ENCODE measurements at regions not wholly inside any gene's neighbourhood (a gene's known extent, or its start where the extent isn't known, plus 50 kb on each side); places are given as distances from the start of the nearest gene placed in this dataset.
"Not testable (repeated sequence)": the region's sequence is repeated elsewhere in the genome, so short reads cannot be mapped to it uniquely, and the experiment has no call there.

DNA sequence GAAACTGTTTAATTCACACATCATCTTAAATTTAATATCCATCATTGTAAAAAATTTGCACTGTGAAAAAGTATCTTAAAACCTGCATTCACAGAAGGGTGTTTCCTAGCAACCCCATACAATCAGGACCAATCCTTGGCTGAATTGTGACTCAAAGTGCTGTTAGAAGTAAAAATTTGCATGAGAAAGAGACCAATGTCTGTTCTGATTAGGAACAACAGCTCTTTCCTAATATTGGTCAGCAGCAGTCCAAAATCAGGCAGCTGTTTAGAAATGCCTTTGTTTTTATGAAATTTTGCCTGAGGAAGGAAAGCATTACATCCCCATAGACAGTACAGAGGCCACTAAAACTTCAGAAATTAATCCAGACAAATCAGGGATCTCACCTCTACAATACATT is 987.0 kb downstream of the HACE1 start:
- DNase-seq, result no peak

DNA sequence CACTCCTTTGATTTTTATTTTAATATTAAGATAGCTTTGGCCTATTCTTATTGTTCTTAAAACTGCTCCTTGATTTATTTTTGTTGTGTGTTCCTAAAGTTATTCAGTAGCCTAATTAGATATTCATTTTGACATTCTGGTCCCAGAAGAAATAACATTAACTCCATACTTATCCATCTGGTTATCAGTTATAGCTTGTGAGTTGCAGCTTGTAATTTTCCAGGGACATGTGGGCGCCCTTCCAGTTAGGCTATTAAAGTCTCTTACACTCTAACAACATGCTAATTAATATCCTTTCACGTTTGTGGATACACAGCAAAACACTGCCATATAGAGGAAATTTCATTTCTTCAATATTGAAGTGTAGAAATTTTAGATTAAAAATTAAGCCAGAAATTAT is 987.5 kb downstream of the HACE1 start:
- peak in 1 of 2 experiments; percentile 25 for DNase-seq

- no peak for DNase-seq
Observed at GRCh38 chr6:103870970-103871369, 988.7 kb downstream of the HACE1 start.

DNA sequence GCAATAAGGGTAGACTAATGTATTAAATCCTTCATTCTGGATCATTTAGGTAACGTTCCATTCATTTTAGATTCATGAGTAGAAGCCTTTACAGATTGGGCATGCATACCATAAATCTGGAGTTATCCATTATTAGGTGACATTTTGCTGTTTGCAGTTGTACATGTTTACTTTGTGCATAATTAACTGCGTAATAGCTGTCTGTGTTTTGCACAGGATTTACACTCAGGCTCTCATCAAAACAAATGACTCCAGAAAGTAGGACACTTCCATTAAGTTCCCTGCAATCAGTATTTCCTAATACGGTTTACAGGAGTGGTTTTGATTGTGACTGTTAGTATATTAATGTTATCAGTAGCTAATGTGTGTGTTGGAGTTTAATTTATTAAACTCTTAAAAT is 997.4 kb downstream of the HACE1 start:
- no peak for DNase-seq

- no peak for DNase-seq
Observed at GRCh38 chr6:103858003-103858402, 1001.7 kb downstream of the HACE1 start.

GRCh38 chr6:103855750-103856149 is 1004.0 kb downstream of the HACE1 start:
- no peak for DNase-seq

DNA sequence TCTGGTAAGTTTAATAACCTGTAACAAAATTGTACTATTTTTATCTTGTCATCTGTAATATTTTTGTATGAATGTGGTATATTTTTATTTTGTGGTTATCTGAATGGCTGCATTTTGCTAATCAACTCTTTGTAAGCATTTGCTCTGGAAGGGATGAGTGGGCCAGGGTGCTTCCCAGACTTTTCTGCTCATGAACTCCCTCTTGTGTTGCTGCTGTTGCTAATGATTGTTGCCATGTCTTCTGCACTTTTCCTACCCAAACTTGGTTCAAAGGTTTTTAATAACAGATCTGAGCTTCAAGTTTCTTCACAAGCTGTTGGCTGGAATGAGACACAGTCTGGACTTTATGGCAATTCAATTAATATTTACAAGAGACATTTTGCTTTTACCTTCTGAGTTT is 1005.7 kb downstream of the HACE1 start:
- DNase-seq, result peak in 1 of 2 experiments; percentile 1

DNA sequence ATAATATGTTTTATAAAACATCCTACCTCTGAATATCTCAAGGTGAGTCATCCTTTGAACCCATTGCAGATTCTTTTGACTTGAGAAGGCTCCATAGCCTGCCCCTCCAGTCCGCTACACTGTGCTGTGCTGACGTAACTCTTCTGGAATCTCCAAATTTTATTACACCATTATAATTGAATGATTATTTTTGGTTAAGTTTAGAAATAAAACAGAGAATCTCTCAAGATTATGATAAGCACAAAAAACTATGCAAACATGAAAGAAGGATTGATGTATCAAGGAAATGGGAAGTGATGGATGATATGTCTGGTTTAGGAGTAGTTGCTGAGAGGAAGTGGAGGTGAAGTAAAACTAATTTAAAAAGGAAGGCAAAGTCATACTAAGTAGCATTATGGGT is 1021.3 kb downstream of the HACE1 start:
- DNase-seq, result no peak

GRCh38 chr6:103826209-103826608 is 1033.5 kb downstream of the HACE1 start:
- DNase-seq, result no peak

DNA sequence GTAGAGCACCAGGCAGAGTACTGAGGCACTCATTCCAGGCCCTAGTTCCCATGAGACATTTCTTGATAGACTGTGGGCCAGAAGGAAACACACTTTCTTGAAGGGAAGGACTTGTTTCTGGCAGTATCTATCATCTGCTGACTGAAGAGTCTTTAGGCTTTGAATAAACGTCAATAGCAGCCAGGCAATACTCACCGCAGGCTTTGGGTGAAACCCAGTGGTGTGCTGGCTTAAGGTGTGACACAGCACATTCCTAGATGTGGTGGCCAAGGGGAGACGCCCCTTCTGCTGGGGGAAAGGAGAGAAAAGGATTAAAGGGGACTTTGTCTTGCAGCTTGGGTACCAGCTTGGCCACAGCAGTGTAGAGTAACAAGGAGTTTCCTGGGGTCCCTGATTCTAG is 1039.6 kb downstream of the HACE1 start:
- no peak for DNase-seq

- DNase-seq, result no peak
Observed at GRCh38 chr6:103819509-103819908, 1040.2 kb downstream of the HACE1 start.

DNA sequence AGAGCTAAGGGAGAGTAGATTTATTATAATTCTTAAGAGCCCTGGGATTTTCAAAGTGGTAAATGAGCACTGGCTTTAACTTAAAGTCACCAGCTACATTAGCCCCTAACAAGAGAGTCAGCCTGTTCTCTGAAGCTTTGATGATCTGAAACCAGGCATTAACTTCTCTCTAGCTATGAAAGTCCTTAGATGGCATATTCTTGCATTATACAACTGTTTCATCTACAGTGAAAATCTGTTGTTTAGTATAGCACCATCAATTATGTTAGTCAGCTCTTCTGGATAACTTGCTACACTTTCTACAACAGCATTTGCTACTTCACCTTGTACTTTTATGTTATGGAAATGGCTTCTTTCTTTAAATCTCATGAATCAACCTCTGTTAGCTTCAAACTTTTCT is 1046.7 kb downstream of the HACE1 start:
- DNase-seq, result no peak

GRCh38 chr6:103801901-103802479 is 1057.7 kb downstream of the HACE1 start:
- not testable (repeated sequence) for DNase-seq

DNA sequence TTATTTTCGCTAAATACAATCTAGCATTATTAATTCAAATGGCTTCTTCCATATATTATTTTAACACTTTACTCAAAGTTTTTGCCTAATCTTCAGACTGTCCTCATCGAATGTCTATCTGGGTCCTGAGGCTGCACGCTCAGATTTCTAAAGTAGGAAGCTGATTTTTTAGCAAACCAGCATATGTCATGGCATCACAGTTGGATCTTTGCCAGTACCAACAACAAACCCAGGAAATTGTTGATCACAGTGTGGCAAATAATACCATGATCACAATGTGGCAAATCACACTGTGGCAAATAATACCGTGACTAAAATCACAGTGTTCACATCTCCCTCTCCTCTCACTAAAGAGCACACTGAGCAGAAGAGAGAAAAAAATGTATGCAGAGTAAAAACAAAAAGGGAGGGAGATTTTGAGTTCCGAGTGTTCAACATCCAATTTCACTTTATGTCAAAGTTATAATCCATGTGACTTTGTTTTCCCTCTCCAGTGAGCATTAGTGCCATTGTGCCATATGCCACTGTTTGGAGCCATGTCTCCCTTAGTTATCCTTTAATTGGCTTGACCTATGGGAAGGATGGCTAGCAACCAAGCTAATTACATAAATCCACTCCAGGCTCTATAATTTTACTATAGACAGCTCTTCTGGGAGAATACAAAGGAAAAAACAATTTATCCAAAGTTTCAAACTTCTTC is 1059.6 kb downstream of the HACE1 start:
- DNase-seq, result peak; percentile 50 to 72

DNA sequence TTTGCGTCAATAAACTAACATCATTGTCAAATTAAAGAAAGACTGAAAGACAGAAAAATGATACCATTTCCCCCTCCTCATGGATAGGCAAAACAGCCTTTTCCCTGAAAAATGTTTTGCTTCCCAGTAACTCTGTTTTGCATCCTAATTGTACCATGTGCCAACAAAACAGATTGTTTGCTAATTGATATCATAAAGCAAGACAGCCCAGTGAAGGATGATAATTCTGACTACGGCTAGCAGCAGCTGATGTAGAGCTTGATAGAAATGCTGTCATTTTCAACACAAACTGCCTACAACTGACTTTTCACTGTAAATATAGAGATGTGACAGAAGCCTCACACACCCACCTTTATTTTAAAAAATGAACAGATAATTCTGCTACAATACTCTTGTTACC is 1061.6 kb downstream of the HACE1 start:
- peak in 1 of 2 experiments; percentile 41 for DNase-seq

GRCh38 chr6:103797738-103798137 is 1062.0 kb downstream of the HACE1 start:
- DNase-seq, result peak; percentile 6 to 48

DNA sequence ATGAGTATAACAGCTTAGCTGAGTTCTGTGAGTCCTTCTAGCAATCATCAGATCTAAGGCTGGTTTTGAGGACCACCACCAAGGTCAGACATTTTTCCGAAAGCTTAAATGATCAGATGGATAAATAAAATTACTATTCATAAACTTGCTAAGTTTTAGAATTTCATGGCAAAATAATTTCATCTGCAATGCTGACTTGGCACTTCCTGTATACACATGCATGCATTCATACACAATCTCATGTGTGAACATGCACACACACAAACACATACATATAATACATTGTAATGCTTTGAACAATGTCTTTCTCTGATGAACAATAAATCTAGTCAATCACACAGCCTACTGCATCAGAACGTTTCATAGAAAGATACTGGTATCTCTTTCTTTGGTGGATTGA is 1068.3 kb downstream of the HACE1 start:
- no peak for DNase-seq

DNA sequence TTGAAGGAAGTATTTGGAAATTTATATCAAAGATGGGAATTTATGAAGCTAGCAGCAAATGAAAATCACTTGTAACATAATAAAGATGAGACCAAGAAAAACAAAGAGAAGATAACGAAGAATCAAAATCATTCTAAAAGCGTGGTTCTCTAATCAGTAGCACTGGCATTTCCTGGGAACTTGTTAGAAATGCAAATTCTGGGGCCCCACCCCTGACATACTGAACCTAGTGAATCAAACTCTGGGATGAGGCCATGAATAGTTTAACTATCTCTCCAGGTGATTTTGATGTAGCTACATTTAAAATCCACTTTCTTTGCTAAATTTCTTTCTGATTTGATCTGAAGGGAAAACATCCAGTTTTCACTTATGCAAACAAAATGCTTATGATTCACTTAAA is 1075.6 kb downstream of the HACE1 start:
- no peak for DNase-seq

DNA sequence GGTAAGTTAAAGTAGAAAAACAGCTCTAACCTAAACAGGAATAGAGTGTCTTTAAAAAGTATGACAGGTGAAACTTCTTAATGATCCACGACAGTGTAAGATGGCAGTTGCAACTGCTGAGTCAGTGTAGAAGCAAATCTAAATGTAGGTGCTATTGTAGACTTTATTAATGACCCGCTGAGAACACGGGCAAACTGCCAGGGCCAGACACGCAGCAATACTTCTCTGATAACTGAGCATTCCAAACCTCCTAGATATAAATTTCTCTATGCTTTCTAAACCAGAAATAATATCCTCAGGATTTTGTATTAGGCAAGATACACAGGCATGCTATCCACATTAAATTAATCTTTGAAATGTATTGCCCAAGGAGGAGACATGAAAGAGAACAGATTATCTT is 1076.4 kb downstream of the HACE1 start:
- DNase-seq, result peak in 1 of 2 experiments; percentile 64

DNA sequence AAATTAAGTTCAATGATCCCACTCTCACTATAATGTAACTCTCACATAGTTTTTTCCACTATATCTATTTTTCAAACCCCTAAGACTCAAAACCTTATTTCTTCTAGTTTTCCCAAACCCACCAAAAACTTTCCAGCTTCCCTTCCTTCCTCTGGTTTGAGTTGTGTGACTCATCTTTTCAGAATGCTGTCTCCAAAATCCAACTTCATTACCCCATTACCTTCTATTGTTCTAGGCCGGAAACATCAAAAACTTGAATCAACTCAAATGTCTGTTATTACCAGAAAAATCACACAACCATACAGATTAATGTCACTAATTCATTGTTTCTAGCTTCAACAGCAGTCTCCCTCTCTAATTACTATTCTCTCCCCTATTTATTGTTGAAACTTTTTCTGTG is 1090.3 kb downstream of the HACE1 start:
- DNase-seq, result no peak

- DNase-seq, result no peak
Observed at GRCh38 chr6:103750603-103751002, 1109.1 kb downstream of the HACE1 start.

- no peak for DNase-seq
Observed at GRCh38 chr6:103734016-103734415, 1125.7 kb downstream of the HACE1 start.

DNA sequence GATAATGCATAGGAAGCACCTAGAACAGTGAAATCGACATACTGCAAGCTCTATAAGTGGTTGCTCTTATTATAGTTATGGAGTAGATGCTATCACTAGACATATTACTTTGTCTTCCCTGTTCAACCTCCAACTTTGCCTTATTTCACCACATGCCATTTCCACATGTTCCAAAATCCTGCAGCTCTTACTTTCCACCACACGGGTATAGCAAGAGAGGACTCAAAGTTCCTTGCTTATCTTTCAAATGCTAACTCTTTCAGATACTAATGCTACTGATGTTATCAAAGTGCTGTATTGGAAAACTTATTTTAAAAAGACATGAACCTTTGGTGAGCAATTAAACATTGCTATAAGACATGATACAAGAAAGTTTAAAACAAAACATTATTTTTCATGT is 1130.1 kb downstream of the HACE1 start:
- DNase-seq, result no peak

DNA sequence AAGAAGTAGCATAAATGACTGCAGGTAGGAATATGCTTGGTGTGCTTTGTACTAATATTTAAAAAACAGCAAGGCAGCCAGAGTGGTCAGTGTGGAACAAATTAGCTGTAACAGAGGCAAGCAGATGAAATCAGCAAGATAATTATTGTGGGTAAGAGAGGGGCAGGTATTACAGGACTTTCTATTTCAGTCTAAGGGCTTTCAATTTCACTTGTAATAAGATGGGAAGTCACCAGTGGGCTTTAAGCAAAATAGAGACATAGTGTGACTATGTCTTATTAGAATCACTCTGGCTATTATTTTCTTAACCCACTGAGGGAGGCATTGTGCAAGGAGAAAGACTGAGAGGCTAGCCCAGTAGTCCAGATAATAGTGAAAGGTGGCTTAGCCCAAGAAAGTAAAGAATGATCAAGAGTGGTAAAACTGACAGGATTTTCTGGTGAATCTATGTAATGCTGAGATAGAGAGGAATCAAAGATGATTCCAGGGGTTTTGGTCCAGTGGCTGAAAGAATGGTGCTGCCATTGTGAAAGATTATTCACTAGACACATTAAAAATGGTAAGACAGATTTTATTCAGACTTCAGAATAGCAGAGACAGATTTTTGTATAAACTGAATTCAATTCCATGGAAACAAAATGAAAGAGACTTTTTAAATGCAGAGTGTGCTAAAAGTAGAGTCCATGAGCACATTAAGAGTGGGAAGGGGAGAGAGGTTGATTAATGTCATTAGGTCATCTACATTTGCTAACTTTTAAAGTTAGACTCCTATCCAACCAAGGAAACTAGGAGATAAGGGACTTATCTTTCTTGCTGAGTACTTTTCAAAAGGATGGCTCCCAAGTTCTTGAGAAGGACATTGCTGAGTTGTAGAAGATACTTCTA is 1136.0 kb downstream of the HACE1 start:
- DNase-seq, result no peak
